Thyroid gland (tissue), 4 donors: ENCODE measurements at regions not wholly inside any gene's neighbourhood (a gene's known extent, or its start where the extent isn't known, plus 50 kb on each side); places are given as distances from the start of the nearest gene placed in this dataset.

Experiments used
- POLR2A ChIP-seq, 2 donors: fragments of 450-650 bp; IDR thresholded peaks; one replicate each; pipeline ENCODE4 v1.6.1; 2017; ENCODE audit warnings: antibody characterized with exemption in 2 of 2, mild to moderate bottlenecking in 2 of 2, moderate library complexity in 1 of 2
- TF ChIP-seq, protein P1 (sequence below), 6 experiments: fragments of 200-600 bp in 3 of 6; fragments of 450-650 bp in 3 of 6; sonication (generic) in 3 of 6; IDR thresholded peaks; one replicate each; pipeline ENCODE4 v1.5.1; 2016 to 2019; ENCODE audit warnings: antibody characterized with exemption in 6 of 6, mild to moderate bottlenecking in 2 of 6, inconsistent platforms in 1 of 6, moderate library complexity in 1 of 6

DNA sequence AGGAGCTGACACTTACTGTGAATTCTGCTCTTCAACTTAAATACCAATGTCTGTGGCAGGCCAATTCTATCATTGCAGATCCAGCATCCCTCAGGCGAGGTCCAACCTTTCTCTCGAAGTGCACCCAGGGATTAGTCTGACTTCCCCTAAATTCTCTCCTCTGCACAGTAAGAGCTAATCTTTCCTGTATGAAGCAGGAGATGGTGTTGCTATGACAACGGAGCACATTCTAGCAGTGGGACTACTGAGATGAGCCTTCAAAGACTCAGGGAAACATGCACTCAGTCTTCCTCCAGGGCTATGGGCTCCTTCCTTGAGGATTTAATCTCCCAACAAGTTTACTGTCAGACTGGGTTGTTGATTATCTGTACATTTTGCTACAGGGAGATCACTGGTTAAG lies 176.3 kb downstream of the NOL4 start:
- TF ChIP-seq, protein P1, sequence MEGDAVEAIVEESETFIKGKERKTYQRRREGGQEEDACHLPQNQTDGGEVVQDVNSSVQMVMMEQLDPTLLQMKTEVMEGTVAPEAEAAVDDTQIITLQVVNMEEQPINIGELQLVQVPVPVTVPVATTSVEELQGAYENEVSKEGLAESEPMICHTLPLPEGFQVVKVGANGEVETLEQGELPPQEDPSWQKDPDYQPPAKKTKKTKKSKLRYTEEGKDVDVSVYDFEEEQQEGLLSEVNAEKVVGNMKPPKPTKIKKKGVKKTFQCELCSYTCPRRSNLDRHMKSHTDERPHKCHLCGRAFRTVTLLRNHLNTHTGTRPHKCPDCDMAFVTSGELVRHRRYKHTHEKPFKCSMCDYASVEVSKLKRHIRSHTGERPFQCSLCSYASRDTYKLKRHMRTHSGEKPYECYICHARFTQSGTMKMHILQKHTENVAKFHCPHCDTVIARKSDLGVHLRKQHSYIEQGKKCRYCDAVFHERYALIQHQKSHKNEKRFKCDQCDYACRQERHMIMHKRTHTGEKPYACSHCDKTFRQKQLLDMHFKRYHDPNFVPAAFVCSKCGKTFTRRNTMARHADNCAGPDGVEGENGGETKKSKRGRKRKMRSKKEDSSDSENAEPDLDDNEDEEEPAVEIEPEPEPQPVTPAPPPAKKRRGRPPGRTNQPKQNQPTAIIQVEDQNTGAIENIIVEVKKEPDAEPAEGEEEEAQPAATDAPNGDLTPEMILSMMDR (IDR thresholded peaks at IDR 0.05) = no peak
- TF ChIP-seq POLR2A (IDR thresholded peaks at IDR 0.05) = no peak
